ENCODE measurements at regions not wholly inside any gene's neighbourhood (a gene's known extent, or its start where the extent isn't known, plus 50 kb on each side); places are given as distances from the start of the nearest gene placed in this dataset.

- DNase-seq (ENCODE audit: low spot score), result no peak
- Histone ChIP-seq H3K27me3 (replicated peaks; ENCODE audit: insufficient read depth) (no peaks in the 10 kb centered on the region), H3K27ac (no peak overlapping the region), H3K9me3 (no peaks in the 10 kb centered on the region), H3K36me3 (no peaks in the 10 kb centered on the region), H3K4me1 (replicated peaks) (no peaks in the 10 kb centered on the region), H3K4me3 (no peak overlapping the region)
- 68% methylated on average over 5 of the region's 5 CpGs for WGBS
- intact Hi-C loops (cut with DNase I), result no loop called here
- TF ChIP-seq, protein P1, sequence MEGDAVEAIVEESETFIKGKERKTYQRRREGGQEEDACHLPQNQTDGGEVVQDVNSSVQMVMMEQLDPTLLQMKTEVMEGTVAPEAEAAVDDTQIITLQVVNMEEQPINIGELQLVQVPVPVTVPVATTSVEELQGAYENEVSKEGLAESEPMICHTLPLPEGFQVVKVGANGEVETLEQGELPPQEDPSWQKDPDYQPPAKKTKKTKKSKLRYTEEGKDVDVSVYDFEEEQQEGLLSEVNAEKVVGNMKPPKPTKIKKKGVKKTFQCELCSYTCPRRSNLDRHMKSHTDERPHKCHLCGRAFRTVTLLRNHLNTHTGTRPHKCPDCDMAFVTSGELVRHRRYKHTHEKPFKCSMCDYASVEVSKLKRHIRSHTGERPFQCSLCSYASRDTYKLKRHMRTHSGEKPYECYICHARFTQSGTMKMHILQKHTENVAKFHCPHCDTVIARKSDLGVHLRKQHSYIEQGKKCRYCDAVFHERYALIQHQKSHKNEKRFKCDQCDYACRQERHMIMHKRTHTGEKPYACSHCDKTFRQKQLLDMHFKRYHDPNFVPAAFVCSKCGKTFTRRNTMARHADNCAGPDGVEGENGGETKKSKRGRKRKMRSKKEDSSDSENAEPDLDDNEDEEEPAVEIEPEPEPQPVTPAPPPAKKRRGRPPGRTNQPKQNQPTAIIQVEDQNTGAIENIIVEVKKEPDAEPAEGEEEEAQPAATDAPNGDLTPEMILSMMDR (IDR thresholded peaks at IDR 0.05), result no peak
- TF ChIP-seq POLR2A (IDR thresholded peaks at IDR 0.05), result no peak
- TF ChIP-seq POLR2AphosphoS5 (IDR thresholded peaks at IDR 0.05), result no peak
These were observed 133.2 kb downstream of the LARP7 start for GRCh38 chr4:112770114-112770513.

DNA sequence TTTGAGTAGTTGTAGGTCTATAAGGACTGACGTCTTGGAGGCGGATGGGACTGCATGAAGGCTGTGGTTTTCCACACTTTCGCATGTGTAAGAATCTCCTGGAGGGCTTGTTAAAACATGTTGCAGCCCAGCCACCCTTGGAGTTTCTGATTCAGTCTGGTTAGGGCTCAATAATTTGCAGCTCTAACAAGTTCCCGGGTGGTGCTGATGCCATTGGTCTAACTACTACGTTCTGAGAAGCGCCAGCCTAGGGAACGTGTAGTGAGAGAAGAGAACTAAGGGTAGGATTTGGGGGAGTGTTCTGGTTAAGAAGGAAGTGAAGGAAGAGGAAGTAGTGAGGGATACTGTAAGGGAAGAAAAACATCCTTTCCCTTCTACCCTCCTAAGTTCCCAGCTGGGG, 138.9 kb downstream of the LARP7 start:
- intact Hi-C loops (cut with DNase I), result no loop called here
- H3K36me3 ChIP-seq, result no peaks in the 10 kb centered on the region
- no peak for DNase-seq (ENCODE audit: low spot score)
- H3K4me1 ChIP-seq (replicated peaks), result no peaks in the 10 kb centered on the region
- WGBS, result 67% methylated on average over 7 of the region's 7 CpGs
- H3K27me3 ChIP-seq (replicated peaks; ENCODE audit: insufficient read depth), result no peaks in the 10 kb centered on the region
- no peaks in the 10 kb centered on the region for H3K9me3 ChIP-seq
- H3K27ac ChIP-seq, result no peak overlapping the region
- H3K4me3 ChIP-seq, result no peak overlapping the region
- no peak for TF ChIP-seq POLR2A (IDR thresholded peaks at IDR 0.05)
- TF ChIP-seq POLR2AphosphoS5 (IDR thresholded peaks at IDR 0.05), result no peak

GRCh38 chr4:112776535-112776934, 139.6 kb downstream of the LARP7 start:
- no peaks in the 10 kb centered on the region for H3K27me3 ChIP-seq (replicated peaks; ENCODE audit: insufficient read depth)
- no peaks in the 10 kb centered on the region for H3K9me3 ChIP-seq
- H3K36me3 ChIP-seq, result no peaks in the 10 kb centered on the region
- H3K4me3 ChIP-seq, result no peak overlapping the region
- 93% methylated on average over 1 of the region's 1 CpG for WGBS
- TF ChIP-seq POLR2AphosphoS5 (IDR thresholded peaks at IDR 0.05) (no peak), POLR2A (IDR thresholded peaks at IDR 0.05) (no peak)
- TF ChIP-seq, protein P1 (IDR thresholded peaks at IDR 0.05), result no peak
- intact Hi-C loops (cut with DNase I), result no loop called here
- no peak overlapping the region for H3K27ac ChIP-seq
- DNase-seq (ENCODE audit: low spot score), result no peak
- H3K4me1 ChIP-seq (replicated peaks), result no peaks in the 10 kb centered on the region

DNA sequence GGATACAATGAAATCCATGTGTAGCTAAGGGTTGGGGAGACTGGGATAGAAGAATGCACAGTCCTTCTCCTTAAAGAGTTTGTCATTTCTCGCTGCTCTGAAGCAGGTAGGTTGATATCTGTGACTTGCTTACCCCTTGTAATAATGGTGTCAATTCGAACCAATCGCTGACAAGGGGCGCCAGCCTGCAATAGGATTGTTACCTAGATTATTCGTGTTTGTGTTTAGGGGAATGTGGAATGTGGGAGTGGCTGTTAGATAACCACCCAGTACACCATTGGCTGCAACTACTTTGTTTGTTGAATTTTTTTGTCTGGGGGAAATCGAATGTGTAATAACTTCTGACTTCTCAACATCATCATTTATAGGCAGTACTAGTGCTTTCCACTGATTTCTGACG, 141.6 kb downstream of the LARP7 start:
- TF ChIP-seq POLR2A (IDR thresholded peaks at IDR 0.05), result no peak
- TF ChIP-seq POLR2AphosphoS5 (IDR thresholded peaks at IDR 0.05), result no peak
- TF ChIP-seq, protein P1 (IDR thresholded peaks at IDR 0.05), result no peak
- no peak for DNase-seq (ENCODE audit: low spot score)
- WGBS, result 84% methylated on average over 7 of the region's 7 CpGs
- Histone ChIP-seq H3K4me3 (no peak overlapping the region), H3K36me3 (no peaks in the 10 kb centered on the region), H3K27me3 (replicated peaks; ENCODE audit: insufficient read depth) (no peaks in the 10 kb centered on the region), H3K4me1 (replicated peaks) (no peaks in the 10 kb centered on the region), H3K9me3 (no peaks in the 10 kb centered on the region), H3K27ac (no peak overlapping the region)
- intact Hi-C loops (cut with DNase I), result no loop called here

- no peak for TF ChIP-seq POLR2AphosphoS5 (IDR thresholded peaks at IDR 0.05)
- TF ChIP-seq, protein P1 (IDR thresholded peaks at IDR 0.05), result no peak
- no peak for TF ChIP-seq POLR2A (IDR thresholded peaks at IDR 0.05)
- Histone ChIP-seq H3K27me3 (replicated peaks; ENCODE audit: insufficient read depth) (no peaks in the 10 kb centered on the region), H3K36me3 (no peaks in the 10 kb centered on the region), H3K27ac (no peak overlapping the region), H3K4me1 (replicated peaks) (no peaks in the 10 kb centered on the region), H3K4me3 (no peak overlapping the region), H3K9me3 (no peaks in the 10 kb centered on the region)
- DNase-seq (ENCODE audit: low spot score), result no peak
- 84% methylated on average over 2 of the region's 2 CpGs for WGBS
- intact Hi-C loops (cut with DNase I), result no loop called here
These were observed 156.1 kb downstream of the LARP7 start for GRCh38 chr4:112793033-112793432.

All from prostate gland (tissue), 2 donors.